Lung microvascular endothelial cell (primary cell): ENCODE measurements at regions not wholly inside any gene's neighbourhood (a gene's known extent, or its start where the extent isn't known, plus 50 kb on each side); places are given as distances from the start of the nearest gene placed in this dataset.
A peak's percentile ranks its signal among the peaks of the same experiment; 100 is the strongest.
"Not testable (repeated sequence)": the region's sequence is repeated elsewhere in the genome, so short reads cannot be mapped to it uniquely, and the experiment has no call there.

Experiments used
- DNase-seq, 2 donors: peaks; one replicate each; pipeline versions ENCODE4 v3.0.0 to v3.0.0-alpha.2; 2010; ENCODE audit warnings: low read depth in 2 of 2

DNA sequence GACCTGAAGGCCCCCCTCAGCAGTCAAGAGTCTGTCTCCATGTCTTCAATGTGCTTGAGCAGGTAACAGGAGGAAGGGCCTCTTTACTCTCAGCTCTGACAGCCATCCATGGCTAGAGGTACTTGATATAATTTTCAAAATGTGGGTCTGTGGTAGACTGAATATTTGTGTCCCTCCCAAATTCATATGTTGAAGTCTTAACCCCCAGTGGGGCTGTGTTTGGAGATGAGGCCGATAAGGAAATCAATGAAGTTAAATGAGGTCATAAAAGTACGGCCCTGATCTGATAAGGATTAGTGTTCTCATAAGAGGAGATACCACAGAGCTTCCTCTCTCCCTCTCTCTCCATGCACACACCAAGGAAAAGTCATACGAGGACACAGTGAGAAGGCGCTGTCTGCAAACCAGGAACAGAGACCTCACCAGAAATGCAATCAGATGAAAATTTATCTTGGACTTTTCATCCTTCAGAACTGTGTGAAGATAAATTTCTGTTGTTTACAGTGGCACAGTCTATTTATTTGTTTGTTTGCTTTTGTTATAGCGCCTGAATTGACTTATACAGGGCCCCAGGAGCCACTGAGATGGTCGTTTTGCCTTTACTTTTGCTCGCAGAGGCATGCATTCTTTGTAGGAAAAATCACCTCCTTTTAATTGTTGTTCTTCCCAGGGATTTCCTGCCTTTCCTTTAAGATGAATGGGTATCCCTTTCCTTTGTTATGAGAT, 274.8 kb upstream of the TRIB2 start:
- DNase-seq: no peak

DNA sequence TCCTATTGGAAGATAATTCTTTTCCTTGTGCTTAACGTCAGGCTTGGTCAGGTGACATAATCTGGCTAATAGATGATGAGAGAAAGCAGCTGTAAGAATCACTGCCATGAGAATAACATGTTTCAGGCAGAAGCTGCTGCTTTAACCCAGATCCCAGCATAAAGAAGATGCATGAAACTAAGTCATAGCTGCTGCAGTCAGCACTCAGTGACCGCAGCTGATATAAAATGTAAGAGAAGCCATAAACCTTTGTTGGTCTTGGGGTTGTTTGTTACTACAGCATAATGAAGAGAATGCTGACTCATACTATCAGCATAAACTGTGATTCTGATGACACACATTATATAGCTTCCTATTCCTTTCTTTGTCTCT, 274.3 kb upstream of the TRIB2 start:
- peak in 1 of 2 donors; percentile 80 for DNase-seq

DNA sequence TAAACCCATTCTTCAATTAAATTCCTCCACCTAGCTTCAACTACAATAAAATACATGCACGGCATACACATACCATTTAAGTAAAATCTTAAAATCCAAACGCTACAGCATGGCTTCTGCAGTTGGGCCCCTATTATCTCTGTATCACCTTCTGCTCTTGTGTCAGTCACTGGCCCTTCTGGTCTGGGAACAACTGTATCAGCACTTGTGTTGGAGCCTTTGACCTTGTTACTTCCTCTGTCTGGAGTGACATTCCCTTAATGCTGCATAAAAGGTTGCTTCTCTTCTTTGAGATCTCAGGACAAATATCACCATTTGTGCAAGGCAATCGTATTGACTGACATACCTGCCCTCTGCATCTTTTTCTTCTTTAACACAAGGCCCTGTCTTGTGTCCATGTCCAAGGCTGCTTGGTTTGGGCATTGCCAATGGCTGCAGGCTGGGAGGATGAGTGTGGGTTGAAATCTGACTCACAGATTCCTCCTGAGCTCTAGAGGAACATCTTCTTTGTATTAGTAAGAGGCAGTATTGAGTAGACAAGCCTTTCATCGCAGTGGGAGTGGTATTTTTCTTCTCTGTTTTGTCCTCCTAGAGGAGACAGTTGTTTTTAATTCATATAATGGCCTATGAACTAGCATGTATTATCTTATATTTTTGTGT, 267.8 kb upstream of the TRIB2 start:
- DNase-seq: no peak

DNA sequence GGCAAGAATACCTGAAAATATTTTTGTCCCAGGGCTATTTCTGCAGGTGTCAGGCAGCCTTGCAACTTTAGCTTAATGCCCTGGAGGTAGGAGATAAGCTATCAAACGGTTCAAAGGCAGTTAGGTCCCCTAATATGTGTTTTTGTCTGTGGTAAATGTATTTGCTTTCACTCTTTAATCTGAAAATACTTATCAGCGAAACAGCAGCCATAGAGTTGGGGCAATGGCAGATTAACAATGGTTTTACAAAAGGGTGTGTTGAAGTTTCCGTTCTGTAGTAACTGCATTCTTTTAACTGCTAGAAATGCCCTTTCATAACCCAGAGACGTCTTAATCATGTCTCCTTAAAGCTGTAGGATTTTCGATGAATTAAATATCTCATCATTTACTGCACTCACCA, 265.0 kb upstream of the TRIB2 start:
- peak in 1 of 2 donors; percentile 53 for DNase-seq

DNA sequence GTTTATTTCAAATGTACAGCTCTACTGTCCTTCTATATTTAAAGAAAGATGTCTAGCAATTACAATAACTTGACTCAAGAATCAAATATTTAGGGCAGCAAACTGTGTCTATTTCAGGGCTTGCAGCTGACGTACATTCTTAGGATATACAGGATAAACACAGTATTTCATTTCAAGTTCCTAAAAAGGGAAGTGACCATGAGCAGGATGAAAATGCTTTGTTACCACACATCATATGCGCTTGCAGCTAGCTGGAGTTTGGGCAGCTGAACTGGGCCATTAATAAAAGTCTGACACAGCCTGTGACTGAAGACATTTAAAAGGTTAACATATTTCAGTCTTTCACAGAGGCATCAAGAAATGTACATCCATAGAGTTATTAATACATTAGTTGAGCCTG, 264.6 kb upstream of the TRIB2 start:
- DNase-seq: peak in 1 of 2 donors; percentile 75

DNA sequence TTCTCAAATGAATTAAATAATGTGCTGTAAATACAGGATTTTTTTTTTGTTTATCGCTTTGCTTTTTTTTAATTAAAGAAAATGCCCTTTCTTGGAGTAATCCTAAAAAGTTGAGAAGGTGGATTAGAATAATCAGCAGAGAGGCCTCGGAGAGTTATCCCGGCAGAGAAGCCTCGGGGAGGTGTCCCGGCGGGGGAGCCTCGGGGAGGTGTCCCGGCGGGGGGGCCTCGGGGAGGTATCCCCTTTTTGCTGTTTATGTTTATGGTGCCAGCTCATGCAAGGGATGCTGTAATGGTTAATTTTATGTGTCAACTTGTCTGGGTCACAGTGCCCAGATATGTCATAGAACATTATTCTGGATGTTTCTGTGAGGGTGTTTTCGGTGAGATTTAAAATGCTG, 263.0 kb upstream of the TRIB2 start:
- no peak for DNase-seq

DNA sequence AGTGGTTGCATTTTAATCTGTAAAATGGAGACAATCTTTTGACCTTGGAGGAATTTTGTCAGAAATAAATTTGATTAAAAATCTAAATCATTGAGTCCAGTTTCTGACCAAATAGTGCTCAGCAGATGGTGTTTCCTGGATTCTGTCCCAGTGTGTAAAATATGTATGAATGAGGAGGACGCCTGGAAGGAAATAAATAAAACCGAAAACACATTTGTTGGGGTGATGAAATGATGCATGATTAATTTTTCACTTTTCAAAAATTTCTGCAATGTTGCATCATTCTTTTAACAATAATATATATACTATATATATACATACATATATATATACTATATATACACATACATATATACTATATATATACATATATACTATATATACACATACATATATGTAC, 261.1 kb upstream of the TRIB2 start:
- no peak for DNase-seq

DNA sequence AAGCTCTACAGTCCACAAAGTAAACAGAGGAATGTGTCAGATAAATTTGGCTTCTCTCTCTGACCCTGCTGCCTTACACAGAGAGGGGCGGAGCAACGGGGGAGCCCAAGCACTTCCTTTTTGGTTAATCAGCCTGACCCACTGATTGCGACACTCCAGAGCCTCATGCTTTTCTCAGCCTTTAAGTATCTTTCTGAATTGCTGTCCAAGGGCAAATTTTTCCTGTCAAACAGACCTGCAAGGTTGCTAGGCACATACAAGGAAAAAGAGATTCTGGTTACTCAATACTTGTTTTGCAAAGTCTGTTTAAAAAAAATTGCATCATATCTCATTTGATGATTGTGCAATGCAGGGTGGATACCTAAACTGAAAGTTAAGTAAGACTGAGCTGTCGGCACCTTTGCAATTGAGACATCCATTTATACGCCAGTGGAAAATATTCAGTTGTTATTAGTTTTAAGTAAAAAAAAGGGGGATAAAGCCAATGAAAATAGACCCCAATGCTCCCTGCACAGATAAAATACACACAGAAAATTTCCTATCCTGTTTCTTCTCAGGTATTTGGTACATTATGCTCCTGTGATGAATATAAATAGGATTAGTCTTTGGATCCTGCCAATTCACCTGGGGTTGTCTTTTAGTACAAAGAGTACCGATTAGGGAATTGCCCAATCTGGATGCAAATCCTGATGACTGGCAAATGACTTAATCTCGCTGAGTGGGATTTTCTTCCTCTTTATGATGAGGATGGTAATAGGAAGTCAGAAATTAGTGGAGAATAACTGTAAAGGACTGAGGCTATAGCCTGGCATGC, 260.2 kb upstream of the TRIB2 start:
- peak; percentile 82 to 90 for DNase-seq

DNA sequence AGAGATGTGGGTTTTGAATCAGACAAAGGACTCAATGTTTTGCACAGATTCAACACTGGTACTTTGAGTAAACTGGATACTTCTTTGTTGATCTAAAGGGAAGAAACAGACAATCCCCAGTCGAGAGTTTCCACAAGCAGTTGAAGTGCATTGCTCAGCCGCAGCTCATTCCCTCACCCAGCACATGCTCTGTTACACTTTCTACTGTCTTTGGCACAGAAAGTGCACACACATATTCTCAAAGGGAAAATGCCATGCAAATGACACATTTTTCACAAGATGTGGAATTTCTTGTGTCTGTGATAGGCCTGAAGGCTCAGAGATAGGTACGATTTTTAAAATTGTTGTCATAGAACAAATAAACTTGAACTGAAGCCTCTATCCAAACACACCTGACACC, 258.9 kb upstream of the TRIB2 start:
- no peak for DNase-seq

DNA sequence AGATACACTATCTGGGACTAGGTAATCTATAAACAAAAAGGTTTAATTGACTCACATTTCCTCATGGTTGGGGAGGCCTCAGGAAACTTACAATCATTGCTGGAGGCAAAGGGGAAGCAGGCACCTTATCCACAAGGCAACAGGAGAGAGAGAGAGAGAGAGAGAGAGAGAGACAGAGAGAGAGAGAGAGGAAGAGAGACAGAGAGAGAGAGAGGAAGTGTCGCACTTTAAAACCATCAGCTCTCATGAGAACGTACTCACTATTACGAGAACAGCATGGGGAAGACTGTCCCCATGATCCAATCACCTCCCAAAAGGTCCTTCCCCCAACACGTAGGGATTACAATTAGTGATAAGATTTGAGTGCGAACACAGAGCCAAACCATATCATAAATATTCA, 253.5 kb upstream of the TRIB2 start:
- DNase-seq: no peak

DNA sequence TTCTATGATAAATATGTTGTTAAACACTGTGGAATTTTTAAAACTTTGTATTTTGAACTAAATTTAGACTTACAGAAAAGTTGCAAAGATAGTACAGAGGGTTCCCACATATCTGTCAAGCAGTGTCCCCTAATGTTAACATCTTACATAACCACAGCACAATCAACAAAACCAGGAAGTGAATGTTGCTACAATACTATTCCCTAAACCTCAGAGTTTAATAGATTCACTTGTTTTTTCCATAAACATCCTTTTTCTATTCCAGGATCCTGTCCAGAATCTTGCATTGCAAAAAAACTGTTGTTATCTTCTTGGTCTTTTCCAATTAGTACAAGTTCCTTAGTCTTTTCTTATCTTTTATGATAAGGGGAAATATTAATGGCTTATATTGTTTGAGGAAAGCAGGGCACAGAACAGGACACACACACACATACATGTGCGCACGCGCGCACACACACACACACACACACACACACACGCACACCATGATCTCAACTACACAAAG, 251.1 kb upstream of the TRIB2 start:
- DNase-seq: peak in 1 of 2 donors; percentile 71

DNA sequence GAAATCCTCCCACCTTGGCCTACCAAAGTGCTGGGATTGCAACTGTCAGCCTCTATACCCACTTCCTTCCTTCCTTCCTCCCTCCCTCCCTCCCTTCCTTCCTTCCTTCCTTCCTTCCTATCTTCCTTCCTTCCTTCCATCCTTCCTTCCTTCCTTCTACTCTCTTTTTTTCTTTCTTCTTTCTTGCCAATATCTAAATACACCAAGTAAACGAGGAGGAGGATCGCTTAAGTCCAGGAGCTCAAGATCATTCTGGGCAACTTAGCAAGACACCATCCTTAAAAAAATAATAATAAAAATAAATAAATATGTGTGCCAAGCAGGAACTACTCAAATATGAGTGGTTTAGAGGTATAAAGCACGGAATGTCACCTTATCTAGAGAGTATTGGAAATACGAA, 249.4 kb upstream of the TRIB2 start:
- no peak for DNase-seq

DNA sequence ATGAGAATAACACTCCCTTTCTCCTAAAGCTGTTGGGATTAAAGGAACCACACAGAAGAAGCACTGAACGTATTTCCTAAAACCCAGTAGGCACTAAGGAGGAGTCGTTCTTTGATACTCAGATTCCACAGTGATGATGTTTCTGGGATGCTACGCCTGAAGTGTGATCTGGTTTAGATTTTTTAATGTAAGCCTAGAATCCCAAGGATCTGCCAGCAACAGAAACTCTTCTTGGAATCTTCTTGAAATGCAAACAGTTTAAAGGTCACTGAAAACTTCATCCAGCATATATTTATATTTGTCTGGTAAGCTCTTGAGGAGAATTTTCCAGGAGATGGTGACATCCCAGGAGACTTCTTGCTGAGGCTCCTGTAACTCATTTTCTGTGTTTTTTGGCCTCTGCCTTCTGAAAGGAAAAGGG, 247.6 kb upstream of the TRIB2 start:
- DNase-seq: no peak

DNA sequence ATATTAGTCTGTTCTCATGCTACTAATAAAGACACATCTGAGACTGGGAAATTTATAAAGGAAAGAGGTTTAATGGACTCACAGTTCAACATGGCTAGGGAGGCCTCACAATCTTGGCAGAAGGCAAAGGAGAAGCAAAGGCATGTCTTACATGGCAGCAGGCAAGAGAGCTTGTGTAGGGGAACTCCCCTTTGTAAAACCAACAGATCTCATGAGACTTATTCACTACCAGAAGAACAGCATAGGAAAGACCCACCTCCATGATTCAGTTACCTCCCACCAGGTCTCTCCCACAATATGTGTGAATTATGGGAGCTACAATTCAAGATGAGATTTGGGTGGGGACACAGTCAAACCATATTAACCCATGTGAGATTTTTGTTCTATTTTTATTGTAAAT, 244.5 kb upstream of the TRIB2 start:
- DNase-seq: not testable (repeated sequence)

DNA sequence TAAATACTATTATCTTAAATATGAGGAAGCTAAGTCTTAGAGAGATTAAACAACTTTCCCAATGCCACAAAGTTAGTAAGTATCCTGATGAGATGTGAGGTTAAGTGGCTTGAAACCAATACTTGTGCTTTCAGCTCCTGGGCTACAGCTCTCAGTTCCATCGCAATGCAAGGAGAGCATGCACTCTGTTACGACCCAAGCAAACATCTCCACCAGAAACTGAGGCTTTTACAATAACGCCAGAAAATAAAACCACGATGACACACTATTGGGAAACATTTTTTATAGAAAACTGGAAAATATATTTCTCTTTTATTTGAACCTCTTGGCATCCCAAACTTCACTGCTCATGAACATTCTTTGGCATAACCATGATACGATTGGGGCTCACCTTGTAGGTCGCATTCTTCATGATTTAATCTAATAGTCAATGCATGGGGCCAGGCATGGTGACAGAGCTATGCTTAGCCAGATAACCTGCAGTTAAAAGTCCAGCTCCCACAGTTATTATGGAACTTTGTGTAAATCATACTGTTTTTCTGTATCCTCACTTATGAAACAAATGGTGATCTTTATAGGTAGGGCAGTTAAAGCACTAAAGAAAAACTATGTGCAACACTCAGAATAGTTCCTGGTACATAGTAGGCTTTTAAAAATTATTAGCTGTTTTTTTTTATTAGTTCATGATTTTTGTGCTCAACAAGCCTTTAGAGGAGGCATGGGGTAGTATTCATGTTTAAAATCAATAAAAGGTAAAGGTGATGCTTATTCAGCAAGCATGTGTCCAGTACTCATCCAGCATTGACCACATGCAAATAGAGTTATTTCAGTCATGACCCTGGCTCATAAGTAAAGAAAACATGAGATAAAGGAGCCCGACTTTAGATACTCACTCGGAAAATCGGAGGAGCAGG, 238.3 kb upstream of the TRIB2 start:
- no peak for DNase-seq

DNA sequence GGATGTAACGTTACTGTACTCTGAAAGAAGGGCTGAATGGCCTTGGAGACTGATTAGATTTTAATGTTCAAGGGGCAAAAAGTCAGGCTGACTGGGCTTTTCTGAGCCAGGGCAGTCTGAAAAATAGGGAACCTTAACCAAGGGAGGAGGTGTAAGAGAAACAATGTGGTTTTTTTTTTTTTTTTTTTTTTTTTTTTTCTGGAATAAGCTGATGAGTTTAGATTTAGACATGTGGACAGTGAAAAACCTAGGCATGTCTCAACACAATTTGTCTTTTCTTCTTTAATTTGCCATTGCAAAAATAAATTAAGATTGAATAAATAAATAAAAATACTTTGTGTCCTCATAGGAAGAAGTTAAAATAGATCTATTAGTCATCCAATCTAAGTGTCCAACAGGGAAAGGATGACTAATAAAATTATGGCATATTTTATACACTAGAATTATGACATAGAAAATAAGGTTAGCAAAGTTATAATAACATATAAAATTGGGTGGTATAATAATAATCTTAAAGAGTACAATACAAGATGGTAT, 237.6 kb upstream of the TRIB2 start:
- peak; percentile 21 to 32 for DNase-seq

DNA sequence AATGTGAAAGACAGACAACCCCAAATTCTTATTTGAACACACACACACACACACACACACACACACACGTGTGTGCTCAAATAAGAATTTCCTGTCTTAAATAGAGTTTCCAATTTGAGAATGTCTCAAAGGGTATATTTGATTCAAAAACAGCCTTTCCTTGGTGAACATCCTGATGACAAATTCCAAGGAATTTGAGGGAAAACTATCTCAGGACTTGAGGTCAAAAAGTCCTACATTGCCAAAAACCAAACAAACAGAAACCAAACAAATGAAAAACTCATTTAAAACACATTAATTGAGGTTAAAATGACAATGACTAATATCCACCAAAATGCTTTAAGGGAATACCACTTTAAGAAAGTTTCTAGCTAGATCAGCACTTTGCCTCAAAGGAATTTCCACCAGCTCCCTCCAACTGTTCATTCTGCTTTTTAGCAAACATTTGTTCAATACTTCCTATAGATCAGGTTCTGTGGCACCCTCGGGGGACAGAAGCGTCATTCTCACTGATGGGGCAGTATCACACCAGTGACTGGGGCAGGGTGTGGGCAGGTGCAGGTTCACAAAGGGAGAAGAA, 232.1 kb upstream of the TRIB2 start:
- peak in 1 of 2 donors; percentile 75 for DNase-seq

DNA sequence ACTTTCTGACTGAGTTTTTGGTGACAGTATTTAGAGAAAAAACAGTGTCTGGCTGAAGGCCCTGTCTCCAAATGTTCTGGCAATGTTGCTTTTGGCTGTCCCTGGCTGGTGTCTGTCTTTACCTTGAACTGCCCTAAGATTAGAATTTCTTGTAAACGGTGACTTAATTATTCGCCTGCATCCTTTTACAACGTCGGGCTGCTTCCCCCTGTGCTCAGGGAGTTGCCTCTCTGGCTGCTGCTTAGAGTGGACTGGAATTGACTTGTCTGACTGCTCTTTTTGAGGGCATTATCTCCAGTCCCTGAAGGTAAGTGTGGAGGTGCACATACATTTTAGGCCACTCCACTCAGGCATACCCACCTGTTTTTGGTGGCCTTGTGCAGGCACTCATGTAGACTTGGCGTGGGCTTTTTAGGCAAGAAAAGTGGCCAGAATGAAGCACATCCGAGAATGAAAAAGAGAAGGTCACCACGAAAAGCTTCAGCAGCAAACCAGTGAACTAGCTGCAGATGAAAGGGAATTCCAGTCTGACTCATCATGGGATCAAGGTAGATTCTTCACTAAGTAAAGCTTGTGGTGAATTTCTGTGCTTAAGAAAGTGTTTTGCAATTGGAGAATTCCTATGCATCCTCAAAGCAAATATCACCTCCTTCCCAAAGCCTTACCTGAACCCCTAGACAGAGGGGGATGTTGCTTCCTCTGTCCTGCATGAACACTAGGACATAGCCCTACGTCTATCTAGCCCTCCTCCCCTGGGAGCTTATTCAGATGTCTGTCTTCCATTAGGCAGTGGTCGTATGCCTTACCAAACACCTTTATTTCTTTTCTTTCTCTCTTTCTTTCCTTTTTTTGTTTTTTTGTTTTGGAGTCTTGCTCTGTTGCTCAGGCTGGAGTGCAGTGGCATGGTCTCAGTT, 230.3 kb upstream of the TRIB2 start:
- DNase-seq: peak in 1 of 2 donors; percentile 15

DNA sequence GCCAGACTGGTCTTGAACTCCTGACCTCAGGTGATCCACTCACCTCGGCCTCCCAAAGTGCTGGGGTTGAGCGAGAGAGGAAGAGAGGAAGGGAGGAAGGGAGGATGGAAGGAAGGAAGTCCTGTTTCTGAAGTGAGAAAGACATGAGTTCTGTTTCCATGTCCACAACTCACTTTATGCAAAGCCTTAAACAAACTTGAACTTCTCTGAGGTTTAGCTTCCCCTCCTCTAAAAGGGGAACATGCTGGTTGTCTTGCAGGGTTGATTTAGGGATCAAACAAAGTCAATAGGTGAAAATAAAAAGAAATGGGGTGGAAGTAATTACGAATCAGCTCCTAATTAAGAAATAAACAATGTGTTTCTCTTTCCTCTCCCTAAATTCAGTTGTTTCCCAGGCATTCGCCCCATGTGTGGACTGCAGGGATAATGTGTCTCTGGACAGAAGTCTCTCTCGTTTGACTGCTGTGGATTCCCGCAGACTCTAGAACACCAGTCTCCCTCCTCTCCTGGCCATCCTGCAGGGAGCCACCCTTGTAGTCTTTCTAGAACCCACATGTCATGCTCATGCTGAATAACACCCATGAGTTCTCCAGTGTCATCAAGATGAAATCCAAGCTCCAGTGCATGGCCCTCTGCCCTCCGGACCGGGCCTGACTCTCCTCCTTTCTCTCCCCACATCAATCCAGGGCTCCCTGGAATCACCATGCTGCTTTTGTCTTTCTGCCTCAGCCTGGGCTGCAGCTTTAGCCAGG, 229.3 kb upstream of the TRIB2 start:
- DNase-seq: no peak
